ENCODE measurements at regions not wholly inside any gene's neighbourhood (a gene's known extent, or its start where the extent isn't known, plus 50 kb on each side); places are given as distances from the start of the nearest gene placed in this dataset.
A peak's percentile ranks its signal among the peaks of the same experiment; 100 is the strongest.
"Not testable (repeated sequence)": the region's sequence is repeated elsewhere in the genome, so short reads cannot be mapped to it uniquely, and the experiment has no call there.

- Histone ChIP-seq H3K36me3 (ENCODE audit: control insufficient read depth in 1 of 2, insufficient read depth in 2 of 2, low read depth in 1 of 2, low read length in 2 of 2) (no peaks in the 10 kb centered on the region), H3K9me3 (ENCODE audit: control insufficient read depth, low read length) (no peaks in the 10 kb centered on the region), H4K8ac (ENCODE audit: low read length) (no peak overlapping the region), H2BK15ac (ENCODE audit: low read depth, poor library complexity, severe bottlenecking) (no peak overlapping the region), H3K4ac (ENCODE audit: low read depth in 1 of 2, low read length in 2 of 2) (peak overlapping the region in 1 of 2 experiments; percentile 67), H3K27ac (ENCODE audit: low read length, poor library complexity, severe bottlenecking) (peak overlapping the region; percentile 63), H3K79me1 (replicated peaks; ENCODE audit: low read length, poor library complexity, severe bottlenecking) (no peaks in the 10 kb centered on the region), H2AK5ac (ENCODE audit: low read length, severe bottlenecking) (no peak overlapping the region), H3K4me2 (ENCODE audit: low read length, poor library complexity, severe bottlenecking) (no peak overlapping the region), H4K91ac (ENCODE audit: low read length) (no peak overlapping the region), H3K4me3 (ENCODE audit: insufficient read depth in 1 of 2, low read depth in 1 of 2, low read length in 2 of 2) (no peak overlapping the region), H2BK120ac (ENCODE audit: low read depth, low read length) (no peak overlapping the region), H3K9ac (ENCODE audit: low read length) (no peak overlapping the region), H2BK5ac (ENCODE audit: low read depth, low read length, poor library complexity, severe bottlenecking) (no peak overlapping the region), H3K4me1 (ENCODE audit: control insufficient read depth, insufficient read depth, low read depth, low read length) (peaks cover 2% of the 10 kb centered on the region), H3K14ac (ENCODE audit: low read length in 2 of 2) (no peak overlapping the region), H2AFZ (ENCODE audit: low read depth, low read length) (peak overlapping the region; percentile 10), H3K27me3 (ENCODE audit: control insufficient read depth in 1 of 2, insufficient read depth in 1 of 2, low read length in 2 of 2) (no peaks in the 10 kb centered on the region), H3K23ac (ENCODE audit: low read length in 2 of 2) (no peak overlapping the region), H2BK12ac (ENCODE audit: low read length in 2 of 2) (peak overlapping the region in 1 of 2 experiments; percentile 11), H3K18ac (ENCODE audit: low read depth in 1 of 2, low read length in 2 of 2) (peak overlapping the region in 1 of 2 experiments; percentile 58)
- peak; percentile 61 for DNase-seq
- WGBS, result 21% methylated on average over 3 of the region's 4 CpGs
Measured at GRCh38 chr6:84635081-84635761, 129.2 kb downstream of the TBX18 start.

- DNase-seq, result no peak
- Histone ChIP-seq H3K4me2 (ENCODE audit: low read length, poor library complexity, severe bottlenecking) (no peak overlapping the region), H3K27ac (ENCODE audit: low read length, poor library complexity, severe bottlenecking) (no peak overlapping the region), H3K4me1 (ENCODE audit: control insufficient read depth, insufficient read depth, low read depth, low read length) (peaks cover 2% of the 10 kb centered on the region), H2BK120ac (ENCODE audit: low read depth, low read length) (no peak overlapping the region), H4K8ac (ENCODE audit: low read length) (no peak overlapping the region), H2AFZ (ENCODE audit: low read depth, low read length) (no peak overlapping the region), H2BK12ac (ENCODE audit: low read length in 2 of 2) (no peak overlapping the region), H3K4me3 (ENCODE audit: insufficient read depth in 1 of 2, low read depth in 1 of 2, low read length in 2 of 2) (no peak overlapping the region), H3K79me1 (replicated peaks; ENCODE audit: low read length, poor library complexity, severe bottlenecking) (no peaks in the 10 kb centered on the region), H3K14ac (ENCODE audit: low read length in 2 of 2) (no peak overlapping the region), H4K91ac (ENCODE audit: low read length) (no peak overlapping the region), H2AK5ac (ENCODE audit: low read length, severe bottlenecking) (no peak overlapping the region), H2BK5ac (ENCODE audit: low read depth, low read length, poor library complexity, severe bottlenecking) (no peak overlapping the region), H3K36me3 (ENCODE audit: control insufficient read depth in 1 of 2, insufficient read depth in 2 of 2, low read depth in 1 of 2, low read length in 2 of 2) (no peaks in the 10 kb centered on the region), H3K18ac (ENCODE audit: low read depth in 1 of 2, low read length in 2 of 2) (no peak overlapping the region), H3K4ac (ENCODE audit: low read depth in 1 of 2, low read length in 2 of 2) (no peak overlapping the region), H3K27me3 (ENCODE audit: control insufficient read depth in 1 of 2, insufficient read depth in 1 of 2, low read length in 2 of 2) (no peaks in the 10 kb centered on the region), H3K23ac (ENCODE audit: low read length in 2 of 2) (no peak overlapping the region), H2BK15ac (ENCODE audit: low read depth, poor library complexity, severe bottlenecking) (no peak overlapping the region), H3K9ac (ENCODE audit: low read length) (no peak overlapping the region), H3K9me3 (ENCODE audit: control insufficient read depth, low read length) (no peaks in the 10 kb centered on the region)
- 100% methylated on average over 1 of the region's 1 CpG for WGBS
Measured at GRCh38 chr6:84633771-84634170, 130.6 kb downstream of the TBX18 start.

GRCh38 chr6:84626527-84626926, 137.9 kb downstream of the TBX18 start:
- H3K4me1 ChIP-seq (ENCODE audit: control insufficient read depth, insufficient read depth, low read depth, low read length), result not testable (repeated sequence)

DNA sequence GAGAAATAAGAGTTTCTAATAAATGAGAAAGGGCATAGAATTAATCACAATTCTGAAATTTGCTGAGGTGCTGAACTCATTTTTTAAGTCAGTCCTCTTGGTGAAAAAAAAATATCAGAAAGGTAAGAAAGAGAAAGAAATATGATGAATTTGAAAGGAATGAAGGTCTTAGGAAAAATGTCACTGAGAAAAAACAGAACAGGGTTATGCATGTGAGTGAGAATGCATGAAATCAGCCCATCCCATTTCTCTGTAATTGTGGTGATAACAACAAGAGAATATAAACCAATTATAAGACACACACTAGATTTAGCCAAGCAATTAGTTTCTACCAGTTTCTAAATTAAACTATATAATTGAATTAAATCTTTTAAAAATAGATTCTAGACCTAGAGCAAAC, 138.9 kb downstream of the TBX18 start:
- no peak overlapping the region for H3K4ac ChIP-seq (ENCODE audit: low read depth in 1 of 2, low read length in 2 of 2)
- no peak overlapping the region for H3K14ac ChIP-seq (ENCODE audit: low read length in 2 of 2)
- no peak for DNase-seq
- H3K18ac ChIP-seq (ENCODE audit: low read depth in 1 of 2, low read length in 2 of 2), result no peak overlapping the region
- no peaks in the 10 kb centered on the region for H3K9me3 ChIP-seq (ENCODE audit: control insufficient read depth, low read length)
- no peak overlapping the region for H3K4me3 ChIP-seq (ENCODE audit: insufficient read depth in 1 of 2, low read depth in 1 of 2, low read length in 2 of 2)
- no peak overlapping the region for H3K27ac ChIP-seq (ENCODE audit: low read length, poor library complexity, severe bottlenecking)
- H3K23ac ChIP-seq (ENCODE audit: low read length in 2 of 2), result no peak overlapping the region
- no peaks in the 10 kb centered on the region for H3K36me3 ChIP-seq (ENCODE audit: control insufficient read depth in 1 of 2, insufficient read depth in 2 of 2, low read depth in 1 of 2, low read length in 2 of 2)
- H2BK5ac ChIP-seq (ENCODE audit: low read depth, low read length, poor library complexity, severe bottlenecking), result no peak overlapping the region
- no peaks in the 10 kb centered on the region for H3K27me3 ChIP-seq (ENCODE audit: control insufficient read depth in 1 of 2, insufficient read depth in 1 of 2, low read length in 2 of 2)
- H2BK12ac ChIP-seq (ENCODE audit: low read length in 2 of 2), result no peak overlapping the region
- no peaks in the 10 kb centered on the region for H3K79me1 ChIP-seq (replicated peaks; ENCODE audit: low read length, poor library complexity, severe bottlenecking)
- no peak overlapping the region for H2AFZ ChIP-seq (ENCODE audit: low read depth, low read length)
- no peak overlapping the region for H2BK120ac ChIP-seq (ENCODE audit: low read depth, low read length)
- no peak overlapping the region for H4K8ac ChIP-seq (ENCODE audit: low read length)
- H2BK15ac ChIP-seq (ENCODE audit: low read depth, poor library complexity, severe bottlenecking), result no peak overlapping the region
- H3K4me2 ChIP-seq (ENCODE audit: low read length, poor library complexity, severe bottlenecking), result no peak overlapping the region
- no peak overlapping the region for H2AK5ac ChIP-seq (ENCODE audit: low read length, severe bottlenecking)
- H4K91ac ChIP-seq (ENCODE audit: low read length), result no peak overlapping the region
- H3K9ac ChIP-seq (ENCODE audit: low read length), result peak overlapping the region; percentile 61
- peaks cover 3% of the 10 kb centered on the region for H3K4me1 ChIP-seq (ENCODE audit: control insufficient read depth, insufficient read depth, low read depth, low read length)

More at GRCh38 chr6:84626527-84626926, 137.9 kb downstream of the TBX18 start:
- H2BK15ac ChIP-seq (ENCODE audit: low read depth, poor library complexity, severe bottlenecking); H3K4me3 ChIP-seq (ENCODE audit: insufficient read depth in 1 of 2, low read depth in 1 of 2, low read length in 2 of 2); H3K27ac ChIP-seq (ENCODE audit: low read length, poor library complexity, severe bottlenecking); H3K4me2 ChIP-seq (ENCODE audit: low read length, poor library complexity, severe bottlenecking); H2AFZ ChIP-seq (ENCODE audit: low read depth, low read length); H4K8ac ChIP-seq (ENCODE audit: low read length); H3K9ac ChIP-seq (ENCODE audit: low read length); H2BK120ac ChIP-seq (ENCODE audit: low read depth, low read length); H3K4ac ChIP-seq (ENCODE audit: low read depth in 1 of 2, low read length in 2 of 2); H3K18ac ChIP-seq (ENCODE audit: low read depth in 1 of 2, low read length in 2 of 2); H4K91ac ChIP-seq (ENCODE audit: low read length); DNase-seq; H2BK12ac ChIP-seq (ENCODE audit: low read length in 2 of 2); H3K79me1 ChIP-seq (replicated peaks; ENCODE audit: low read length, poor library complexity, severe bottlenecking); H3K9me3 ChIP-seq (ENCODE audit: control insufficient read depth, low read length); H2BK5ac ChIP-seq (ENCODE audit: low read depth, low read length, poor library complexity, severe bottlenecking); H2AK5ac ChIP-seq (ENCODE audit: low read length, severe bottlenecking); H3K27me3 ChIP-seq (ENCODE audit: control insufficient read depth in 1 of 2, insufficient read depth in 1 of 2, low read length in 2 of 2); H3K36me3 ChIP-seq (ENCODE audit: control insufficient read depth in 1 of 2, insufficient read depth in 2 of 2, low read depth in 1 of 2, low read length in 2 of 2); H3K23ac ChIP-seq (ENCODE audit: low read length in 2 of 2); H3K14ac ChIP-seq (ENCODE audit: low read length in 2 of 2): not testable (repeated sequence)
- WGBS, result 96% methylated on average over 12 of the region's 14 CpGs
